PFSK-1 (cell line): ENCODE measurements at regions not wholly inside any gene's neighbourhood (a gene's known extent, or its start where the extent isn't known, plus 50 kb on each side); places are given as distances from the start of the nearest gene placed in this dataset.

Source experiments
- FOXP2 ChIP-seq: optimal IDR thresholded peaks from 2 replicates; pipeline ENCODE3; 2011; ENCODE audit warnings: borderline replicate concordance, control low read depth, inconsistent platforms; ENCODE audit not compliant: insufficient read depth; ENCODE audit errors: extremely low read length, extremely low read depth
- POLR2AphosphoS5 ChIP-seq: IDR thresholded peaks from 2 replicates; pipeline ENCODE4 v1.6.1; 2012; ENCODE audit warnings: low read depth, mild to moderate bottlenecking, control low read depth, low read length, moderate library complexity
- REST ChIP-seq, 2 experiments: IDR thresholded peaks; 2 replicates each; pipeline versions ENCODE4 v1.6.1 to v1.8.0; 2011 to 2012; ENCODE audit warnings: low read depth in 2 of 2, low read length in 2 of 2, control low read depth in 1 of 2, inconsistent platforms in 1 of 2, mild to moderate bottlenecking in 1 of 2, moderate library complexity in 1 of 2; ENCODE audit not compliant: insufficient read depth in 1 of 2
- TAF1 ChIP-seq: IDR thresholded peaks from 2 replicates; pipeline ENCODE4 v1.6.1; 2012; ENCODE audit warnings: low read length, control low read depth, borderline replicate concordance; ENCODE audit not compliant: insufficient read depth

GRCh38 chr20:51916244-51916643, 113.9 kb upstream of the SALL4 start:
- TF ChIP-seq POLR2AphosphoS5 (no peak), REST (IDR thresholded peaks at IDR 0.05; ENCODE audit: insufficient read depth in 1 of 2, low read depth in 2 of 2, low read length in 2 of 2) (no peak), TAF1 (no peak), FOXP2 (no peak)
